CD14-positive monocyte (primary cell): ENCODE measurements at regions not wholly inside any gene's neighbourhood (a gene's known extent, or its start where the extent isn't known, plus 50 kb on each side); places are given as distances from the start of the nearest gene placed in this dataset.

Experiments used
- DNase-seq, 3 donors: peaks; one replicate each; pipeline ENCODE4 v3.0.0-alpha.2; 2011 to 2022
- H2AFZ ChIP-seq: 2 replicates; pipeline ENCODE4 v1.6.0; 2012; ENCODE audit warnings: mild to moderate bottlenecking, low read depth, low read length, inconsistent platforms; ENCODE audit not compliant: insufficient read depth, poor library complexity, severe bottlenecking
- H3K27ac ChIP-seq, 2 donors: 1 replicate in 1 of 2; 2 replicates in 1 of 2; pipeline ENCODE4 v1.5.1; 2012 to 2013; ENCODE audit warnings: low read length in 2 of 2, control low read depth in 1 of 2, inconsistent platforms in 1 of 2, low read depth in 1 of 2, mild to moderate bottlenecking in 1 of 2
- H3K27me3 ChIP-seq, 2 donors: one replicate each; pipeline versions ENCODE4 v1.6.0 to v1.6.1; 2011 to 2013; ENCODE audit warnings: low read length in 2 of 2; ENCODE audit not compliant: control insufficient read depth in 2 of 2, insufficient read depth in 2 of 2
- H3K36me3 ChIP-seq, 2 donors: replicated peaks in 1 of 2; 1 replicate in 1 of 2; 2 replicates in 1 of 2; pipeline versions ENCODE4 v1.5.1 to v1.6.1; 2012 to 2013; ENCODE audit warnings: low read length in 2 of 2, control low read depth in 1 of 2, inconsistent platforms in 1 of 2, mild to moderate bottlenecking in 1 of 2; ENCODE audit not compliant: insufficient read depth in 2 of 2, control insufficient read depth in 1 of 2
- H3K4me1 ChIP-seq, 2 donors: 1 replicate in 1 of 2; 2 replicates in 1 of 2; pipeline versions ENCODE4 v1.5.1 to v1.6.1; 2012 to 2013; ENCODE audit warnings: low read length in 2 of 2, control low read depth in 1 of 2, inconsistent platforms in 1 of 2, mild to moderate bottlenecking in 1 of 2, moderate library complexity in 1 of 2; ENCODE audit not compliant: insufficient read depth in 2 of 2, control insufficient read depth in 1 of 2
- H3K4me2 ChIP-seq: replicated peaks from 2 replicates; pipeline ENCODE3; 2012; ENCODE audit warnings: low read length, moderate library complexity, mild to moderate bottlenecking; ENCODE audit not compliant: poor library complexity, severe bottlenecking; ENCODE audit errors: extremely low read depth
- H3K4me3 ChIP-seq, 3 experiments: fragments of 200-600 bp in 1 of 3; sonication (generic) in 1 of 3; replicated peaks in 1 of 3; 1 replicate in 2 of 3; 2 replicates in 1 of 3; pipeline ENCODE4 v1.5.1; 2011 to 2013; ENCODE audit warnings: low read length in 3 of 3, mild to moderate bottlenecking in 3 of 3, control low read depth in 2 of 3, low read depth in 2 of 3, inconsistent platforms in 1 of 3, moderate library complexity in 1 of 3
- H3K79me2 ChIP-seq: 2 replicates; pipeline ENCODE4 v1.6.0; 2012; ENCODE audit warnings: mild to moderate bottlenecking, control low read depth, inconsistent platforms, low read length, moderate library complexity; ENCODE audit not compliant: insufficient read depth
- H3K9ac ChIP-seq: 2 replicates; pipeline ENCODE4 v1.6.0; 2017; ENCODE audit warnings: low read length, mild to moderate bottlenecking; ENCODE audit not compliant: insufficient read depth, poor library complexity, severe bottlenecking
- H3K9me3 ChIP-seq, 2 donors: replicated peaks in 1 of 2; 1 replicate in 1 of 2; 2 replicates in 1 of 2; pipeline versions ENCODE4 v1.5.1 to v1.6.1; 2012 to 2013; ENCODE audit warnings: low read length in 2 of 2, control low read depth in 1 of 2; ENCODE audit not compliant: control insufficient read depth in 1 of 2, insufficient read depth in 1 of 2
- H4K20me1 ChIP-seq: 2 replicates; pipeline ENCODE4 v1.6.0; 2012; ENCODE audit warnings: mild to moderate bottlenecking, low read length, control low read depth, moderate library complexity; ENCODE audit not compliant: insufficient read depth
- H3K27ac Mint-ChIP-seq, 7 donors: one replicate each; pipeline ENCODE4 v1.8.0; 2020; ENCODE audit warnings: mild to moderate bottlenecking in 7 of 7, mixed read lengths in 7 of 7, moderate library complexity in 6 of 7, inconsistent platforms in 2 of 7
- H3K27me3 Mint-ChIP-seq, 3 donors: one replicate each; pipeline ENCODE4 v1.8.0; 2021 to 2022; ENCODE audit warnings: low read depth in 3 of 3, mild to moderate bottlenecking in 3 of 3, mixed read lengths in 3 of 3, moderate library complexity in 3 of 3, inconsistent platforms in 1 of 3
- H3K36me3 Mint-ChIP-seq, 2 donors: one replicate each; pipeline ENCODE4 v1.8.0; 2020; ENCODE audit warnings: mixed read lengths in 2 of 2, inconsistent platforms in 1 of 2, mild to moderate bottlenecking in 1 of 2
- H3K4me1 Mint-ChIP-seq: one replicate; pipeline ENCODE4 v1.8.0; 2020; ENCODE audit warnings: mild to moderate bottlenecking, mixed read lengths
- H3K4me3 Mint-ChIP-seq, 2 donors: one replicate each; pipeline ENCODE4 v1.8.0; 2020; ENCODE audit warnings: mild to moderate bottlenecking in 2 of 2, mixed read lengths in 2 of 2, moderate library complexity in 1 of 2
- H3K9me3 Mint-ChIP-seq, 7 donors: one replicate each; pipeline ENCODE4 v1.8.0; 2020 to 2022; ENCODE audit warnings: mixed read lengths in 7 of 7, mild to moderate bottlenecking in 6 of 7, moderate library complexity in 6 of 7, inconsistent platforms in 2 of 7
- CTCF ChIP-seq: fragments of 200-600 bp; IDR thresholded peaks from one replicate; pipeline ENCODE4 v1.8.0; 2022; ENCODE audit warnings: antibody characterized with exemption, mild to moderate bottlenecking
- WGBS: methylation state at CpG from one replicate; pipeline ENCODE4 v1.1.5; 2013; ENCODE audit warnings: missing lambda C conversion rate; ENCODE audit not compliant: insufficient coverage; 5-methylcytosine and 5-hydroxymethylcytosine counted together
- intact Hi-C, 2 donors: fragments of 100-400 bp; cut with micrococcal nuclease; formaldehyde crosslinking; loops; one replicate each; pipeline versions ENCODE4 v1.15.0 to v1.15.1; 2023

GRCh38 chr6:163889904-163890514, 475.5 kb downstream of the QKI start:
- H3K27me3 ChIP-seq, result no peaks in the 10 kb centered on the region
- TF ChIP-seq CTCF, result no peak
- no peaks in the 10 kb centered on the region for H3K79me2 ChIP-seq
- H4K20me1 ChIP-seq, result no peaks in the 10 kb centered on the region
- peaks cover 0 to 5% (median 5%) of the 10 kb centered on the region in 3 donors for H3K27me3 Mint-ChIP-seq
- H3K4me1 ChIP-seq, result peaks cover 0 to under 1% of the 10 kb centered on the region in 2 donors
- H3K9ac ChIP-seq, result no peak overlapping the region
- no CpG with 5 or more reads among the region's 3 CpGs for WGBS
- no peak overlapping the region for H3K27ac Mint-ChIP-seq
- H3K4me1 Mint-ChIP-seq, result peaks cover 5% of the 10 kb centered on the region
- H3K36me3 Mint-ChIP-seq, result no peaks in the 10 kb centered on the region
- H3K9me3 Mint-ChIP-seq, result peaks cover 0 to 7% (median 2%) of the 10 kb centered on the region in 7 donors
- H3K27ac ChIP-seq, result no peak overlapping the region
- intact Hi-C loops, result no loop called here
- no peak for DNase-seq
- no peak overlapping the region for H3K4me3 ChIP-seq
- H3K36me3 ChIP-seq, result no peaks in the 10 kb centered on the region
- H3K4me2 ChIP-seq, result no peak overlapping the region
- no peak overlapping the region for H2AFZ ChIP-seq
- H3K4me3 Mint-ChIP-seq, result no peak overlapping the region
- H3K9me3 ChIP-seq, result no peaks in the 10 kb centered on the region

GRCh38 chr6:163888030-163888819, 473.7 kb downstream of the QKI start:
- intact Hi-C loops, result no loop called here
- no CpG with 5 or more reads among the region's 2 CpGs for WGBS

More at GRCh38 chr6:163888030-163888819, 473.7 kb downstream of the QKI start:
- Histone ChIP-seq H3K27me3 (no peaks in the 10 kb centered on the region), H3K27ac (no peak overlapping the region), H2AFZ (no peak overlapping the region), H4K20me1 (no peaks in the 10 kb centered on the region), H3K9ac (no peak overlapping the region), H3K4me3 (no peak overlapping the region), H3K4me2 (peak overlapping the region; percentile 14), H3K79me2 (no peaks in the 10 kb centered on the region), H3K4me1 (peaks cover 5 to 17% of the 10 kb centered on the region in 2 donors), H3K9me3 (no peaks in the 10 kb centered on the region), H3K36me3 (no peaks in the 10 kb centered on the region)
- Mint-ChIP-seq H3K9me3 (peaks cover 0 to 13% (median 5%) of the 10 kb centered on the region in 7 donors), H3K27me3 (peaks cover 0 to 5% (median 1%) of the 10 kb centered on the region in 3 donors), H3K4me1 (peaks cover 21% of the 10 kb centered on the region), H3K27ac (no peak overlapping the region), H3K36me3 (no peaks in the 10 kb centered on the region), H3K4me3 (peak overlapping the region in 1 of 2 donors; percentile 51)
- DNase-seq, result no peak
- no peak for TF ChIP-seq CTCF
